CD4-positive, alpha-beta T cell treated with Interferon alpha-2 for 1 hour (primary cell): ENCODE measurements at regions not wholly inside any gene's neighbourhood (a gene's known extent, or its start where the extent isn't known, plus 50 kb on each side); places are given as distances from the start of the nearest gene placed in this dataset.
"Not testable (repeated sequence)": the region's sequence is repeated elsewhere in the genome, so short reads cannot be mapped to it uniquely, and the experiment has no call there.

Experiments used
- DNase-seq, 2 donors: peaks; one replicate each; pipeline ENCODE4 v3.0.0-alpha.2; 2020 to 2022

- DNase-seq = no peak
These were observed 1398.0 kb upstream of the NXPH2 start for GRCh38 chr2:140178234-140178633.

DNA sequence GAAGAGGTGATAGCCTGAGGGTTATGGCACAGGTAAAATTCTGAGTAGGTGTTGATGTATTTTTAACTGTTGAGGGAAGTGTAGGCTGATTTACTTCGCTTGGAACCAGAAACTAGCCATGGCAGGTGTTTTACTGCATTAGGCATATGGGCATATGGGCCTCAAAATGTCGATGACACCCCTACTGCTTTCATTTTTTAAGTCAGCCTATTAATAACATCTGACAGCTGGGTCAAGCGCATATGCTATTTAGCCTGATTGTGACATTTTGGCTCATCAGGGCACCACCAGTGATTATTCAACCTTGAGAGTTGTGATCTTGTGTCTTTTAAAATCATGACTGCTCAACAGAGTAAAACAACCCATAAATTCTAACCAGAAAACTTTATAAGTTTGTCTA is 1396.9 kb upstream of the NXPH2 start:
- DNase-seq = no peak

DNA sequence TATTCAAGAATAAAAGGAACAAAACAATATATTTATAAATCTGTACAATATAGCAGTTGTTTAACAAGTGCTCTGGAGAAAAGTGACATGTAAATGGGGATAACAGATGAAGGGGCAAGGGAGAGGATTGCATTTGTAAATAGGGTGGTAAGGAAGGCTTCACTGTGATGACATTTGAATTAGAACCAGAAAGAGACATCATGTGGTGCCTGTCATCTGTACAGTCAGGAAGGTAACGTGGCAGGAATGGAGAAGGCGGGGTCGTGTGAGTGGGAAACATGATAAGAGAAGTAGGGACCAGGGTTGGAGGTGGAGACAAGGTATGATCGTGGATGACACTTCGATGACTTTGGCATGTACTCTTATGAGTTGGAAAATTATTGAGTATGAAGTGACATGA is 1393.6 kb upstream of the NXPH2 start:
- no peak for DNase-seq

DNA sequence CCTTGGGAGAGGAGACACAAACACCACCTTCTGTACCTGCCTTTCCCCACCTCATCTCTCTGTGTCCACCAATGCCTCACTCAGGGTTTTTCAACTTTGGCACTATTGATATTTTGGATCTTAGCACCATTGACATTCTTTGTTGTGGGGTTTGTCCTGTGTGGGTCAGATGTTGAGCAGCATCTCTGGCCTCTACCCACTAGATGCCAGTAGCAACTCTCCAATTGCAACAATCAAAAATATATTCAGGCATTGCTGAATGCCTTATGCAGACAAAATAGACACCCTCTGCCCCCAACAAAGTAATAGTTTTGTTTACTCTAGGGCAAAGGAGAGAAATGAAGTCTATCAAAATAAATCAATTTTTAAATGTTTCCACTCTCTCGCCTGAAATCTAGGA is 1384.3 kb upstream of the NXPH2 start:
- DNase-seq = no peak

GRCh38 chr2:140158259-140158658 is 1378.1 kb upstream of the NXPH2 start:
- no peak for DNase-seq

GRCh38 chr2:140157816-140158215 is 1377.6 kb upstream of the NXPH2 start:
- DNase-seq = no peak

GRCh38 chr2:140154706-140155105 is 1374.5 kb upstream of the NXPH2 start:
- no peak for DNase-seq

GRCh38 chr2:140154271-140154670 is 1374.1 kb upstream of the NXPH2 start:
- DNase-seq = no peak

DNA sequence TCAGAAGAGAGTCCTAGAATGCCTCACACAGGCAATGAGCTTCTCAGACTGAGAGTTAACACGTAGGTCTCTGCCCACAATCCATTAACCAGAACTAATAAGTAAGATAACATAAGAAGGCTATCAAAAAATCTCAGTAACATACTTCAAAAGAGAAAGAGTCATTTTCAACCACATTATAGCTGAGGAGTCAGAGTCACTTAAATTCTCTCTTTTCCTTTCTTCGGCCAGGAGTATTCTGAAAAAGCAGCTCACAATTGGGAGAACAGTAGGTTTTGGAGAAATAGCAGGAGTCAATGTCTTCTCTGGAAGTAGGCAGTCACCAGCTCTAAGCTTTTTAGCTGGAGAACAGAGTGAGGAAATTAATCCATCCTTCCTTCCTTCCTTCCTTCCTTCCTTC is 1364.4 kb upstream of the NXPH2 start:
- no peak for DNase-seq

DNA sequence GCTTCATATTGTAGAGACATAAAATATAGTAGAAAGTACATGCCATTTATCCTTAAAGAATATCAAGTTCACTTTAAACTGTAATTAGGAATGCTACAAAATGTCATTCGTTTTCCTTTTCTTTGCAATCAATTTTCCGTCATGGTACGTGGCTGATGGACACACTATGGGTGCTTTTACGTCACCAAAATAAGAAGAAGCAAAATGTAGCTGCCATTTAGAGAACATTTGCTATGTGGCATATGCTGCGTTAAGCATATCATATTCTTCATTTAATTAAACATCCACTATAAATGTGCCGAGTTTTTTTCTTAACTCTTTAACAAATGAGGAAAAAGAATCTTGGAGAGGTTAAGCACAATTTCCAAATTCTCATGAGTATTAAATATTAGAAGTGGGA is 1358.5 kb upstream of the NXPH2 start:
- DNase-seq = no peak

DNA sequence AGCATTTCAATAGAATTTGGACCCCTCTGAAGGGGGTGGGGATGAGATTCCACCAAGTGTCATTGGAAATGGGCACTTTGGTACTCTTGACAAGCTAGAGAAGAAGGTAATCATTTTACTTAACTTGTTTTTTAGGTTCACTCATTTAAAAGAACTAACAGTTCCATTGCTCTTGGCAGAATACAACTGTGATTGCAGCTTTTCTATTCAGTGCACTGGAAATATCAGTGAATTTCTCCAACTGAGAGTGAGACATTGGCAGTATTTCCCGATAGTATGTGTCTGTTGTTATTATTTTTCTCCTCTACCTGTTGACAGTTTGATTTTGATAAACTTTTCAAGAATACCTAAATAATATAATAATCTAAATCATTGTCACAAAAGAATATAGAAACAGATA is 1356.7 kb upstream of the NXPH2 start:
- DNase-seq = no peak

DNA sequence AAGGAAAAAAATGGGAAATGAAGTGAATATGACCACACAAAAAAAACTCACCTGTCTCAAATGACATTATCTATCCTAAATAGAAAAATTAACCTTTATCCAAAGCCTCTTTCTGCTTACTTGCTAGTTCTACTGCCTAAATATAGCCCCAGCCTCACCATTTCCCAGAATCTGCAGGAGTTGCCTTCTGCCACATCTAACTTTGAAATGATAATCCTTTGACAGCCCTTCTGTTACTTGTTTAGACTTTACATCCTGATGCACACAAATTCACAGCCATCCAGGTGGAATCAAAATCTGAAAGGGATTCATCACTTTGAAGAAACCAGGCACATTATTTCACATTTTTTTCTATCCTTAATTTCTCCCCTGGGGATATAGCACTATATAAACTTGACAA is 1356.2 kb upstream of the NXPH2 start:
- DNase-seq = no peak

GRCh38 chr2:140128909-140129308 is 1348.7 kb upstream of the NXPH2 start:
- no peak for DNase-seq

- DNase-seq = no peak
These were observed 1341.8 kb upstream of the NXPH2 start for GRCh38 chr2:140122001-140122400.

DNA sequence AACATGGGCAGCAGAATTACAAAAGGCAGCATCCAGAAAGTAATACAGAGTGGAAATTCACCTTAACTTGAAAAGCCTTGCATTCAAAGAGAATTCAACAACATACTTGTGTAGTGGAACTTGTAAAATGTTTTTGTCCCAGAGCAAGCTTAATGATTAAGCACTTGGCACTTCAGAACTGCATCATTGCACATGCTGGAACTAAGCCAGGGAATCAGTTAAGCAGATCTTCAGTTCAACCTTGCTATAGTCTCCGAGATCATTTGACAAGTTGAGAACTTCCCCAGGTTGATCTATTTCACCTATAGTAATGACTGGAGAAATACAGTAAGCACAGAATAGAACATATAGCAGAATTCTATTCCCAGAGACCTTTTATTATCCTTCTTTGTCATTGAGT is 1337.2 kb upstream of the NXPH2 start:
- DNase-seq = no peak

DNA sequence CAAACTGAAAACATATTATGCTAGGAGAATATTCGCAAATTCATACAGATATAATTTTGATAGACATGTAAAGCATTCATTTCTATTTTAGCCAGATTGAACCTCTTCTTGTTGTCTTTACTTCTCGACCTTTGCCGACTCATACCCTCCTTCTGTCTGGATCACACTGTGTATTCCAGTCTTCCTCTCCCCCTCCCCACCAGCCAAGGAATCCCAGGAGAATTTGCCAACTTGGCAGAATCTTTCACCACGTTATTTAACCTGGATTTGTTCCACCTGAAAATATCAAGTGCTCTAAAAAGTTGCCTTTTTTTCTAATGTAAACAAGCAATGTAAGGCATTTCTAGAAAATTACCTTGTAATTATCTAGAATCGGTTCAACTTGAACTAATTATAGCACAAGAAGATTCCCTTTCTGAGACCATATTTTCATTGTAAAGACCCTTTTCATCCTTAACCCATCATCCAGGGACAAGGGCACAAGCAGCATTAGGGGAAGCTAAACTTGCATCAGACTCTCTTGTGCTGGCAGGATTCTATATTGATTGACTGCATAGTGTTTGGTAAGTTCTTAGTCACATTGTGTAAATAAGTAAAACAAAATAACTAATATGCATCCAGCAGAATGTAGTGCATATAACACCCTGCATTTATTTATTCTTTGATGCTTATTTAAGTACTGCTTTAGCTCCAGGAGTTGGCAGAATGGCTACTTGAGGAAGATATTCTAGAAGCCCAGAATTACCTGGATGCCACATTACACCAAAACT is 1328.7 kb upstream of the NXPH2 start:
- DNase-seq = no peak

DNA sequence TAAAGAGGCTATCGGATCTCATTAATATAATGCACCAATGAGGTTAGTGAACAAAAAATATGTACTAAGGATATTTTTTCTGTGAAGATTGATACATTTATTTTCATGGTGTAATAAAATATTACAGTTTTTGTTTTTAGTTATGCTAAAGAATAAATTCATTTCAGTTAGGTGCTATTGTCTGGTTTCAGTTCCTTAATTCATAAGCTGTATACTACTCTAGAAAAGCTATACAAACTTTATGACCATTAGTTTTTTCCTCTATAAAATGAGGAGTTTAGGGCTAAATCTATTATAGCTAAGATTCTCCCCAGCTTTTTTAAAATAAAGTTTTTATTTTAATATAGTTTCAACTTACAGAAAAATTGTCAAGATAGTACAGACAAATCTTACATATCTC is 1311.7 kb upstream of the NXPH2 start:
- no peak for DNase-seq

DNA sequence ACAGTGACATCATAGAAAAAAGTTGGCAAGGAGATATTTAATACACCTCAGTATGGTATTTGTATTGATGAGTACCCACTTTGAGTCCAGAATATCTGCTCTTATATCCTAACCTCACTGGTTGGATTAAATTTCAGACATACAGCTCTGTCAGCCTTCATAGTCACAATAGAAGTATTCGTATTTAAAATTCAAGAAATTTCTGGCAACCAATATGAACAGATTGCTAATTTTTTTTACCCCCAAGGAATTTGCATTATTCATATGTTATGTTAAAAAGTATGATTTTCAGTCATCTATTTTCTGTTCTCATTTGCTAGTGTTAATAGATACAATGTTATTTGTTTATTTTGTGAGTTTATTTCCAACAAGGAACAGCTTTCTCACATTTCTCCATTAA is 1306.8 kb upstream of the NXPH2 start:
- DNase-seq = no peak

DNA sequence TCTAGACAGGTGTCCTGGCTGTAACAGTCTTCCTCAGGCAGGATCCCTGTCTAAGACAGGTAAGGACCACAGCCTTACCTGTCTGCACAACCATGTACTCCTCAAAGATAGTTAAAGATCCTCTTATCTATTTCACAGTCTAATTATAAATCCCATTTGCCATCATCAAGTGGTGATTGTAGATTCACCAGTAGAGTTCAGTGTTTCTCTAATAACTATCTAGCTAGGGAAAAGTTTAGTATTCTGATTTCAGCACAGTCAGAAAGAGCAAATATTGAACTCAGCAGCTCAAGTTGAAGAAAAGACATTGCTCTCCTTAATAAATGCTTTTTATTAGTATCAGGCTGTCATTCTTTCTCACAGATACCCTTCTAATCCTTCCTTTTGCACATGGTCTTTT is 1305.5 kb upstream of the NXPH2 start:
- no peak for DNase-seq

GRCh38 chr2:140079038-140079437 is 1298.8 kb upstream of the NXPH2 start:
- DNase-seq = no peak

- no peak for DNase-seq
These were observed 1296.0 kb upstream of the NXPH2 start for GRCh38 chr2:140076164-140076563.

DNA sequence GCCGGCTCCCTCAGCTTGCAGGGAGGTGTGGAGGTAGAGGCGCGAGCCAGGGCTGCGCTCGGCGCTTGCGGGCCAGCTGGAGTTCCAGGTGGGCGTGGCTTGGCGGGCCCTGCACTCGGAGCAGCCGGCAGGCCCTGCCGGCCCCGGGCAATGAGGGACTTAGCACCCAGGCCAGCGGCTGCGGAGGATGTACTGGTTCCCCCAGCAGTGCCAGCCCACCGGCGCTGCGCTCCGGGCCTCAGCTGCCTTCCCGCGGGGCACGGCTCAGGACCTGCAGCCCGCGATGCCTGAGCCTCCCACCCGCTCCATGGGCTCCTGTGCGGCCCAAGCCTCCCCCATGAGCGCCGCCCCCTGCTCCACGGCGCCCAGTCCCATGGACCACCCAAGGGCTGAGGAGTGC is 1293.6 kb upstream of the NXPH2 start:
- DNase-seq = not testable (repeated sequence)

GRCh38 chr2:140067661-140068060 is 1287.5 kb upstream of the NXPH2 start:
- no peak for DNase-seq

DNA sequence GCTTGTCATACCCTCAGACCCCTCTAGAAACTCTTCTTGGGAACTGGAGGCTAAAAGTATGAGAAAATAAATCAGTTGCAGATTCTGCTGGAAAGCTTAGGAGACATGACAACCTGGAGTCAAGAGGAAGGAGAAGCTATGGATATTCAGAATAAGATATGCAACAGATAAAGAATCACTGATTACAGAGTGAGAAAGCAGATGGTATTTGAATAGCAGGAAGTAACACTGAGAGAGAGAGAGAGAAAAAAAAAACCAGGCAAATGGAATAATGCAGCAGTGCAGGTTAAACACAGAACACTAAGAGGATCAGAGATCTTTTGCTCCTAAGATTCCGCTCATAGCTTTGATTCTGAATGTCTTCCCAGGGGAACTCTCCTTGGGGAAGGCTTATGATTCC is 1284.1 kb upstream of the NXPH2 start:
- no peak for DNase-seq

- no peak for DNase-seq
These were observed 1283.2 kb upstream of the NXPH2 start for GRCh38 chr2:140063356-140063755.
